Calu3 (cell line): ENCODE measurements at regions not wholly inside any gene's neighbourhood (a gene's known extent, or its start where the extent isn't known, plus 50 kb on each side); places are given as distances from the start of the nearest gene placed in this dataset.
"Not testable (repeated sequence)": the region's sequence is repeated elsewhere in the genome, so short reads cannot be mapped to it uniquely, and the experiment has no call there.

Experiments
- BruUV-seq: library from RNA; stranded (reverse); fragments of 400-500 nt; replicated peaks from 2 replicates; lab custom pipeline; 2021; lab: Mats Ljungman, UMichigan
- CTCF ChIA-PET: fragments of 300-600 bp; sonication (Branson Sonifier 250); formaldehyde crosslinking; loops from one replicate; lab custom pipeline; 2022; ENCODE audit warnings: antibody characterized with exemption; lab: Charles Lee
- DNase-seq: peaks from one replicate; pipeline ENCODE4 v3.0.0; 2022
- H3K27ac Mint-ChIP-seq: one replicate; pipeline ENCODE4 v1.8.0; 2022; ENCODE audit warnings: mixed read lengths; ENCODE audit not compliant: unreplicated experiment
- H3K27me3 Mint-ChIP-seq: one replicate; pipeline ENCODE4 v1.8.0; 2022; ENCODE audit warnings: mixed read lengths; ENCODE audit not compliant: unreplicated experiment
- H3K36me3 Mint-ChIP-seq: one replicate; pipeline ENCODE4 v1.8.0; 2022; ENCODE audit warnings: mild to moderate bottlenecking, moderate library complexity, mixed read lengths; ENCODE audit not compliant: insufficient read depth, unreplicated experiment
- H3K4me1 Mint-ChIP-seq: one replicate; pipeline ENCODE4 v1.8.0; 2022; ENCODE audit warnings: mild to moderate bottlenecking, low read depth, mixed read lengths; ENCODE audit not compliant: unreplicated experiment
- H3K4me3 Mint-ChIP-seq: one replicate; pipeline ENCODE4 v1.8.0; 2022; ENCODE audit warnings: mild to moderate bottlenecking, low read depth, moderate library complexity, mixed read lengths; ENCODE audit not compliant: unreplicated experiment
- H3K9me3 Mint-ChIP-seq: one replicate; pipeline ENCODE4 v1.8.0; 2022; ENCODE audit warnings: low read depth, mixed read lengths; ENCODE audit not compliant: unreplicated experiment
- intact Hi-C: fragments of 100-400 bp; cut with micrococcal nuclease; formaldehyde crosslinking; loops from one replicate; pipeline ENCODE4 v1.10.0; 2022; ENCODE audit not compliant: unreplicated experiment
- TF ChIP-seq, protein P1 (sequence below): fragments of 200-600 bp; IDR thresholded peaks from one replicate; pipeline ENCODE4 v1.8.0; 2022; ENCODE audit warnings: antibody characterized with exemption; ENCODE audit not compliant: unreplicated experiment

DNA sequence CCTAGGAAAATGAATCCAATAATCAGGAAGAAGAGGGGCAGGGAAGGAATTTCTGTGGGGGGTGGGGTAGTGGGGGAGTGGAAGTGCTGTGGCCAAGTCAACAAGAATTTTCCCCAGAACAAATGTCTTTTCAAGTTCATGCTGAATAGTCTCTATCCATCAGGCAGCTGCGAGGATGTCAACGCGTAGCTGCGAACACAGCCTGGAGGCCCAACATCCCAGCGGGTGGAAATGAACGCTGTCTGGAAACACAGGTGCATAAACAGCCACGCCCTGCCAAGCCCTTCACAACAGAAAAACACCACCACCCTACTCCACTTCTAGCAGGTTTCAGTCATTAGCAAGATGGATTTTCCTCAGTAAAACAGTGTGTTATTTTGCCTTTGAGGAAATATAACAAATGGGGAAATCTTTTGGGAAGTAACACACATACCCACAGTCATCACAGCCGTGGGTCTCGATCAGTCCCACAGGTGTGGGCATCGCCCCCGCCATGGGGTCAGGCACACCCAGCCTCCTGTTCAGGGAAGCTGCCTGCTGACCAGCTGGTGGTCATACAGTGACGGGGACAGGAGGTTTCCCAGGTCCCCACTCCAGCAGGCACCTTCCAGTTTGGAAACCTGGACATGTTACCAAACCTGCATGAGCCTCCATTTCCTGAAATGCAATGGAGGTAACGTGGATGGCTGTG, 112.1 kb upstream of the THBS2 start:
- no peak overlapping the region for H3K4me3 Mint-ChIP-seq
- H3K4me1 Mint-ChIP-seq, result no peaks in the 10 kb centered on the region
- no peak for DNase-seq
- TF ChIP-seq, protein P1, sequence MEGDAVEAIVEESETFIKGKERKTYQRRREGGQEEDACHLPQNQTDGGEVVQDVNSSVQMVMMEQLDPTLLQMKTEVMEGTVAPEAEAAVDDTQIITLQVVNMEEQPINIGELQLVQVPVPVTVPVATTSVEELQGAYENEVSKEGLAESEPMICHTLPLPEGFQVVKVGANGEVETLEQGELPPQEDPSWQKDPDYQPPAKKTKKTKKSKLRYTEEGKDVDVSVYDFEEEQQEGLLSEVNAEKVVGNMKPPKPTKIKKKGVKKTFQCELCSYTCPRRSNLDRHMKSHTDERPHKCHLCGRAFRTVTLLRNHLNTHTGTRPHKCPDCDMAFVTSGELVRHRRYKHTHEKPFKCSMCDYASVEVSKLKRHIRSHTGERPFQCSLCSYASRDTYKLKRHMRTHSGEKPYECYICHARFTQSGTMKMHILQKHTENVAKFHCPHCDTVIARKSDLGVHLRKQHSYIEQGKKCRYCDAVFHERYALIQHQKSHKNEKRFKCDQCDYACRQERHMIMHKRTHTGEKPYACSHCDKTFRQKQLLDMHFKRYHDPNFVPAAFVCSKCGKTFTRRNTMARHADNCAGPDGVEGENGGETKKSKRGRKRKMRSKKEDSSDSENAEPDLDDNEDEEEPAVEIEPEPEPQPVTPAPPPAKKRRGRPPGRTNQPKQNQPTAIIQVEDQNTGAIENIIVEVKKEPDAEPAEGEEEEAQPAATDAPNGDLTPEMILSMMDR, result no peak
- H3K27me3 Mint-ChIP-seq, result no peaks in the 10 kb centered on the region
- no peaks in the 10 kb centered on the region for H3K36me3 Mint-ChIP-seq
- no TSS peak for BruUV-seq
- intact Hi-C loops, result no loop called here
- H3K9me3 Mint-ChIP-seq, result peaks cover 3% of the 10 kb centered on the region
- CTCF ChIA-PET, result no interaction called here
- H3K27ac Mint-ChIP-seq, result no peak overlapping the region

DNA sequence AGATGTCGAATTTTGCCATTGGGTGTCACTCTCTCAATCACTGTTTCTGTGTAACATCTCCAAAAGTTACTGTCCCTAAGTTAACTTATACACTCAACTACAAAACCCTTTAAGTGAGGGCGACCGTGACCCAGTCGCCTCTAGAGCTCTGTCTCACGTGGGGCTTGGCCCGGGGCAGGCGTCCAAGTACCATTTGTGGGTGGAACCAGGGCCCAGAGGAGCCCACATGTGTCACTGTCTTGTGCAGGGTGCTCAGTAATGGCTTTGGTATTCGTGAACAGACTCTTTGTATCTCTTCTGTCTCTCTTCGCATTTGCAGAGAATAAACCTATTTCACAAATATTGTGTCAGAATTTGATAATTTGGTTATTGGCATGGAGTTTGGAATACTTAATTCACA, 109.9 kb upstream of the THBS2 start:
- CTCF ChIA-PET, result no interaction called here
- Mint-ChIP-seq H3K27ac (no peak overlapping the region), H3K4me1 (no peaks in the 10 kb centered on the region), H3K9me3 (peaks cover 3% of the 10 kb centered on the region), H3K36me3 (no peaks in the 10 kb centered on the region), H3K27me3 (no peaks in the 10 kb centered on the region), H3K4me3 (no peak overlapping the region)
- DNase-seq, result no peak
- TF ChIP-seq, protein P1, result no peak
- intact Hi-C loops, result no loop called here
- no TSS peak for BruUV-seq

DNA sequence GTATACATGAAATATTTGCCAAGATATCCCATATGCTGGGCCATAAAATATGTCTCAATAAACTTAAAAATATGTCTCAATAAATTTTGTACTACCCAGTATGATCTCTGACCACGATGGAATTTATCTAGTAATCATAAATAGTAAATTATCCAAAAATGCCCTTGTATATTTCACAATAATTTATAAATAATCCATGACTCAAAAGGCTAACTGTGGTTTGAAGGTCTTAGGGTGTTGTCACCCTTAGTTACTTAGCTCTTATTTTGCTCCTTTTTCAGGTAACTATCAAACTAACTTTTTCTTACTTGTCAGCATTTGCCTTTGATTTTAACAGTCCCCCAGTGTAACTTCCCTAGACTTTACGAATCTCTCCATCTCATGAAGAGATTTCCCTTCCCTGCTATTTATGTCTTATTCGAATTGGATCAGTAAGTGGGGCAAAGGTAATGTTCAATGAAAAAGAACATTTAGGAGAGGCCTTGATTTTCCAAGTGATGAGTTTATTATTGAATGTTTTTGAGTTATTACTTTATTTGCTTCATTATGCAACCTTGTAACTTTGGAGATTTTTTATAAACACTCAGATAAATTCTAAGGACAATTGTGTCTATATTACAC, 109.0 kb upstream of the THBS2 start:
- no peaks in the 10 kb centered on the region for H3K4me1 Mint-ChIP-seq
- H3K9me3 Mint-ChIP-seq, result peaks cover 3% of the 10 kb centered on the region
- intact Hi-C loops, result no loop called here
- CTCF ChIA-PET, result no interaction called here
- BruUV-seq, result no TSS peak
- no peak overlapping the region for H3K27ac Mint-ChIP-seq
- H3K4me3 Mint-ChIP-seq, result no peak overlapping the region
- H3K36me3 Mint-ChIP-seq, result no peaks in the 10 kb centered on the region
- TF ChIP-seq, protein P1, result no peak
- no peaks in the 10 kb centered on the region for H3K27me3 Mint-ChIP-seq
- no peak for DNase-seq

DNA sequence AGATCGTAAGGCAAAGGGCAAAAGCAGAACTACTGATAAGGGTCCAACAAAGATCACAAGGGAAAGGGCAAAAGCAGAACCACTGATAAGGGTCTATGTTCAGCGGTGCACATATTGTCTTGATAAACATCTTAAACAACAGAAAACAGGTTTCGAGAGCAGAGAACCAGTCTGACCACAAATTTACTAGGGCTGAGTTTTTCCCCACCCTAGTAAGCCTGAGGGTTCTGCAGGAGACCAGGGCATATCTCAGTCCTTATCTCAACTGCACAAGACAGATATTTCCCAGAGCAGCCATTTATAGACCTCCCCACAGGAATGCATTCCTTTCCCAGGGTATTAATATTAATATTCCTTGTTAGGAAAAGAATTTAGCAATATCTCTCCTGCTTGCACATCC, 101.4 kb upstream of the THBS2 start:
- H3K9me3 Mint-ChIP-seq, result peaks cover 21% of the 10 kb centered on the region
- not testable (repeated sequence) for H3K27ac Mint-ChIP-seq

GRCh38 chr6:169345146-169345545, 91.5 kb upstream of the THBS2 start:
- CTCF ChIA-PET, result no interaction called here
- peaks cover 3% of the 10 kb centered on the region for H3K4me1 Mint-ChIP-seq
- intact Hi-C loops, result no loop called here
- DNase-seq, result no peak
- TF ChIP-seq, protein P1, result no peak
- no TSS peak for BruUV-seq
- H3K27me3 Mint-ChIP-seq, result no peaks in the 10 kb centered on the region
- no peaks in the 10 kb centered on the region for H3K36me3 Mint-ChIP-seq
- H3K9me3 Mint-ChIP-seq, result no peaks in the 10 kb centered on the region
- H3K27ac Mint-ChIP-seq, result no peak overlapping the region
- no peak overlapping the region for H3K4me3 Mint-ChIP-seq

More for the DNA sequence above, 101.4 kb upstream of the THBS2 start:
- H3K36me3 Mint-ChIP-seq, intact Hi-C loops, BruUV-seq, H3K4me1 Mint-ChIP-seq, H3K4me3 Mint-ChIP-seq, CTCF ChIA-PET, H3K27me3 Mint-ChIP-seq, DNase-seq: not testable (repeated sequence)
